D721Med (cell line): ENCODE measurements at regions not wholly inside any gene's neighbourhood (a gene's known extent, or its start where the extent isn't known, plus 50 kb on each side); places are given as distances from the start of the nearest gene placed in this dataset.
"Not testable (repeated sequence)": the region's sequence is repeated elsewhere in the genome, so short reads cannot be mapped to it uniquely, and the experiment has no call there.

Experiments used
- DNase-seq: peaks from one replicate; pipeline ENCODE4 v3.0.0; 2011; ENCODE audit warnings: low spot score; ENCODE audit not compliant: insufficient read length
- FAIRE-seq: peaks from 2 replicates; lab custom pipeline; 2011; peaks lifted over from hg19 to GRCh38; lab: Jason Lieb, UNC
- TF ChIP-seq, protein P1 (sequence below): IDR thresholded peaks from 2 replicates; pipeline ENCODE4 v1.5.1; 2012; ENCODE audit warnings: mild to moderate bottlenecking, control low read depth; ENCODE audit not compliant: insufficient read depth; ENCODE audit errors: missing control alignments

DNA sequence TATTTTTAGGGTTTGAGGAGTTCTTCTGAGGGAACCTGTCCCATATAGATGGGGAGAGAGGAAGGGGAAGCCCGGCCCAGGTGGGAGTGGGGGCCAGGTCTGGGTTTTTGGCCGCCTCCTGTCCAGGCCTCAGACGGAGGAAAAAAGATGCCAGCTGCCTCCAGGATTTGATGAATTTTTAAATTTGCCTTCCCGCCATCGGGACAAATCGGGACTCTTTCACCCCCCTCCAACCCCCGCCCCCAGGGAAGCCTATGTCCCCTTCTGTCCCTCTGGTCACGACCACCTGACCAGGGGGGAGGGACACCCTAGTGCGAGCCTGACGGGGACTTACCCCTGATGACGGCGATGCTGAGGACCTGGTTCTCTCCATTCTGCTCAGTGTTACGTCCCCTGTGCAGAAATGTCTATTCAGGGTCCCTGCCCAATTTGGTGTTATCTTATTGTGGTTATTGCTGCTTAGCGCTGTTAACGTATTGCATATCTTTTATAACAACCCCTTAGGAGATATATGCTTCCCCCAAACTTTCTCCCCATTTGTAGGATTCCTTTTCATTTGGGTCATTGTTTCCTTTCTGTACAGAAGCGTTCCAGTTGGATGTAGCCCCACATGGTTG lies 115.9 kb upstream of the GRK3 start:
- no peak for DNase-seq
- no peak for FAIRE-seq
- TF ChIP-seq, protein P1, sequence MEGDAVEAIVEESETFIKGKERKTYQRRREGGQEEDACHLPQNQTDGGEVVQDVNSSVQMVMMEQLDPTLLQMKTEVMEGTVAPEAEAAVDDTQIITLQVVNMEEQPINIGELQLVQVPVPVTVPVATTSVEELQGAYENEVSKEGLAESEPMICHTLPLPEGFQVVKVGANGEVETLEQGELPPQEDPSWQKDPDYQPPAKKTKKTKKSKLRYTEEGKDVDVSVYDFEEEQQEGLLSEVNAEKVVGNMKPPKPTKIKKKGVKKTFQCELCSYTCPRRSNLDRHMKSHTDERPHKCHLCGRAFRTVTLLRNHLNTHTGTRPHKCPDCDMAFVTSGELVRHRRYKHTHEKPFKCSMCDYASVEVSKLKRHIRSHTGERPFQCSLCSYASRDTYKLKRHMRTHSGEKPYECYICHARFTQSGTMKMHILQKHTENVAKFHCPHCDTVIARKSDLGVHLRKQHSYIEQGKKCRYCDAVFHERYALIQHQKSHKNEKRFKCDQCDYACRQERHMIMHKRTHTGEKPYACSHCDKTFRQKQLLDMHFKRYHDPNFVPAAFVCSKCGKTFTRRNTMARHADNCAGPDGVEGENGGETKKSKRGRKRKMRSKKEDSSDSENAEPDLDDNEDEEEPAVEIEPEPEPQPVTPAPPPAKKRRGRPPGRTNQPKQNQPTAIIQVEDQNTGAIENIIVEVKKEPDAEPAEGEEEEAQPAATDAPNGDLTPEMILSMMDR: no peak

DNA sequence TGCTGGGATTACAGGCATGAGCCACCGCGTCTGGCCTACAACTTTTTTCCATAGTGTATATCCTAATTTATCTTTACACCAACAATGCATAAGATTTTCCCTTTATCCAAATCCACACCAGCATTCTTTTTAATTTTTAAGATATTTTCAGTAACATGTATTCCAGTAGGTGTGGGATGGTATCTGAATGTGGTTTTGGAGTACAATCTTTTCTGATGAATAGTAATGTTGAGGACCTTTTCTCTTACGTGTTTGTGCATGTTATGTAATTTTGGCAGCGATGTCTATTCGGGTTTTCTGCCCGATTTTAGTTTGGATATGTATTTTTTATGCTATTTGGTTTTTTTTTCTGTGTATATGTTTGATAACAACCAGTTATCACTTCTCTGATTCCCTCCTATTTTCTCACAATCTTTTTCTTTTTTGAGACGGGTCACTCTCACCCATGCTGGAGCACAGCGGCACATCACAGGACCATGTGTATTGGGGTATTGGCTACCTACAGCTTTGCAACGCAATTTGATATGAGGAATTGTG lies 114.6 kb upstream of the GRK3 start:
- TF ChIP-seq, protein P1: no peak
- FAIRE-seq: no peak
- no peak for DNase-seq

DNA sequence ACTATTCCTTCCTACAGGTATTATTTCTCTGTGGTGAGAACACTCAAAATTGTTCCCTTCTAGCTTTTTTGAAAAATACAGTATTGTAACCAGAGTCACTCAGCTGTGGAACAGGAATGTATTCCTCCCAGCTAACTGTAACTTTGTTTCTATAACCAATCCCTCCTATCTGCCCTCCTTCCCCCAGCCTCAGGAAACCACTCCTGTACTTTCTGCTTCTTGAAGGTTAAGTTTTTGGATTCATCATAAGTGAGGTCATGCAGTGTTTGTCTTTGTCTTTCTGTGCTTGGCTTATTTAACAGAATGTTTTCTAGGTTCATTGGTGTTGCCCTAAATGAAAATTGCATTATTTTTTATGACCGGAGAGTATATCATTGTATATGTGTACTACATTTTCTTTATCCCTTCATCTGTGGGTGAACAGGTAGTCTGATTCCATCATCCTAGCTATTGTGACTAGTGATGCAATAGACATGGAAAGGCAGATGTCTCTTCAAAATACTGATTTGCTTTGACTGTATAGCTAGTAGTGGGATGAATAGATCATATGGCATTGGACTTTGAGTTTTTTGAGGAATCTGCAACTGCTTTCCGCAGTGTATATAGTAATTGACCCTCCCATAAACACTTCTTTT lies 112.9 kb upstream of the GRK3 start:
- DNase-seq: no peak
- TF ChIP-seq, protein P1: no peak
- no peak for FAIRE-seq

DNA sequence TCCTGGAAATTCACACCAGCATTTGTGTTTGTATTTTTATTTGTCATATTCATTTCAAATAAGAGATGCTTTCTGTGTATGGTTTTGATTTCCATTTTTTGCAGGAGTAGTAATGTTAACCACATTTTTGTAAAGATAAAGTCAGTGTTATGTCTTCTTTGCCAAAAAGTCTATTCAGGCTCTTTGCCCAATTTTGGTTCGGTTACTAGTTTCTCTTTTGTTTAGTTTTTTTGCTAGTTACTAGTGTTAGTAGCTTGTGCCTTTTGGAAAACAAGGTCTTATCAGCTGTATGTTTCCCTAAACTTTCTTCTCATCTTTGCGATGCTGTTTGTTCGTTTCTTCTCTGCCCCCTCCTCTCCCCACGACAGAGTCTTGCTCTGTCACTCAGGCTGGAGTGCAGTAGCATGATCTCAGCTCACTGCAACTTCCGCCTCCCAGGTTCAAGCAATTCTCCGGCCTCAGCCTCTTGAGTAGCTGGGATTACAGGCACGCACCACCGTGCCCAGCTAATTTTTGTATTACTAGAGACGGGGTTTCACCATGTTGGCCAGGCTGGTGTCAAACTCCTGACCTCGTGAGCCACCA lies 112.3 kb upstream of the GRK3 start:
- no peak for FAIRE-seq
- DNase-seq: no peak
- TF ChIP-seq, protein P1: no peak

DNA sequence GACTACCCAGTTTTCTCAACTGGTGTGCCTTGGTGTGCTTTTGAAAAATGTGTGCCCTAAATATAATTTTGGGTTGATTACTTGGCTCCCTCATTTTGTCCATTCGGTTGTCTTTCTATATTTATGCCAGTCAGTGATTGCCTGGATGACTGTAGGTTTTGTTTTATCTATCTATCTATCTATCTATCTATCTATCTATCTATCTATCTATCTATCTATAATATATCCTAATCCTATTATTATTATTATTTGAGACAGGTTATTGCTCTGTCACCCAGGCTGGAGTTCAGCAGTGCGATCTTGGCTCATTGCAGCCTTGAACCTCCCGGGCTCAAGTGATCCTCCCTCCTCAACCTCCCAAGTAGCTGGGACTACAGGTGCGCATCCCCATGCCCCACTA lies 111.4 kb upstream of the GRK3 start:
- FAIRE-seq (no peak), DNase-seq (no peak)
- TF ChIP-seq, protein P1: no peak

DNA sequence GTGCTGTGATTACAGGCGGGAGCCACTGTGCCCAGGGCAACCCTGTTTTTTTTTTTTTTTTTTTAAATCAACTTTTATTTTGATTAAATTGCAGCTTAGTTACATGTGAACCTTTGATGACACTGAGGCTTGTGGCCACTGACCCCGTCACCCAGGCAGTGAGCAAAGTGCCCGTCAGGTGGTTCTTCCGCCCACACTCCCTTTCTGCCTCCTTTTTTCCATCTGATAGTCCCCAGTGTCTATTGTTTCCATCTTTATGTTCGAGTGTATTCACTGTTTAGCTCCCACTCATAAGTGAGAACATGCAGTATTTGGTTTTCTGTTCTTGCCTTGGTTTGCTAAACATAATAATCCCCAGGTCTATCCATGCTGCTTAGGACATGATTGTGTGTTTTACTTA lies 110.9 kb upstream of the GRK3 start:
- DNase-seq (no peak), FAIRE-seq (no peak)
- TF ChIP-seq, protein P1: no peak

DNA sequence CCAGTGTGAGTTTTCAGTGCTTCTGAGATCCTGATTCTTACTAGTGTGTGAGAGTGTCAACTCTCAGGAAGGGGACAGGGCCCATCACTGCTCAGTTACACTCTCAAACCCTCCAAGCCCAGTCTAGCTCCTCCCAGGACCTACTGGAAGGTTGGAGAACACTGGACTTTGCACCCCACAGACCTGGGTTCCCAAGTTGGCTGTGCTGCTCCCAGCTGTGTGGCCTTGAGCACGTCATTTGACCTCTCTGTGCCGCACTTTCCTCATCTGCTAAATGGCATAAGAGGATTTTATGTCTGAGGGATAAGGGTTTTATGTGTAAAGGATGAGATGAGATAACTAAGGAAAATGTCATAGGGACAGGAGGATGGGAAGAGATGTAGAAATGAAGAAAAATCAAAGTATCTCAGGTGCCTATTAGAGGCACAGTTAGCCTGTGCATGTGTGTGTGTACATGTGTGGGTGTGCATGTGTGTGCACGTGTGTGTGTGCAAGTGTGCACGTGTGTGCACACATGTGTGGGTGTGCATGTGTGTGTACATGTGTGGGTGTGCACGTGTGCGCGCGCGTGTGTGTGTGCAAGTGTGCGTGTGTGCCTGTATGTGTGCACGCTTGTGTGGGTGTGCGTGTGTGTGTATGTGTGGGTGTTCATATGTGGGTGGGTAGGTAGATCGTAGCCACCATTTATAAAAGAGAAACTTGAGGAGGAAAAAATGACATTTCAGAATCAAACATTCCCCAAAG lies 108.0 kb upstream of the GRK3 start:
- not testable (repeated sequence) for DNase-seq, FAIRE-seq

DNA sequence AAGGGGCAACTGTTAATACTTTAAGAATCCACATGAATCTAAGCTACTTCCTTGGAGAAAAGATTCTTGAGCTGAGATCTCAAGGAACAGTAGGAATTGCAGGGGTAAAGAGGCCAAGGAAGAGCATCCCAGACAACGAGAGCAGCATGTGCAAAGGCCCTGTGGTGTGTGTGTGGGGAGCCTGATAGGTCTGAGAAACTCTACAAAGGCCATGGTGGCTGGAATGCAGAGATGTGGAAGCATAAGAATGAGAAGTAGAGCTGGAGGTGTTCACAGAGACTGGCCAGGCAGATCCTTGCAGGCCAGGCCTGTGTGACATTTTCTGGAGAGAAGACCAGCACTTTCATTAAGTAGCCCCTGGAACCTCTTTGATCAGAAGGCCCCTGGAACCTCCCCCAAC lies 105.8 kb upstream of the GRK3 start:
- FAIRE-seq, DNase-seq: not testable (repeated sequence)

DNA sequence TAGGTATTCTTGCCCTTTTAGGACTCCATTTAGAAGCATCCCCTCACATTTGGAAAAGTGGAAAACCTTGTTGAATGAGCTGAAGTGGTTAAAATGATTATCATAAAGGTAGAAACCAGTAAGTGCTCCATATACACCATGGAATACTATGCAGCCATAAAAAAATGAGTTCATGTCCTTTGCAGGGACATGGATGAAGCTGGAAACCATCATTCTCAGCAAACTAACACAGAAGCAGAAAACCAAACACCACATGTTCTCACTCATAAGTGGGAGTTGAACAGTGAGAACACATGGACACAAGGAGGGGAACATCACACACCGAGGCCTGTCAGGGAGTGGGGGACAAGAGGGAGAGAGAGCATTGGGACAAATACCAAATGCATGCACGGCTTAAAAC lies 103.8 kb upstream of the GRK3 start:
- not testable (repeated sequence) for FAIRE-seq, DNase-seq
